AG08395 (cell line): ENCODE measurements at regions not wholly inside any gene's neighbourhood (a gene's known extent, or its start where the extent isn't known, plus 50 kb on each side); places are given as distances from the start of the nearest gene placed in this dataset.
"Not testable (repeated sequence)": the region's sequence is repeated elsewhere in the genome, so short reads cannot be mapped to it uniquely, and the experiment has no call there.

ENCODE experiments used
- DNase-seq: peaks from one replicate; pipeline ENCODE4 v3.0.0; 2012; ENCODE audit warnings: mixed read lengths, low spot score

- DNase-seq = no peak
Measured at GRCh38 chr13:89361909-89362308, 1690.7 kb downstream of the SLITRK5 start.

DNA sequence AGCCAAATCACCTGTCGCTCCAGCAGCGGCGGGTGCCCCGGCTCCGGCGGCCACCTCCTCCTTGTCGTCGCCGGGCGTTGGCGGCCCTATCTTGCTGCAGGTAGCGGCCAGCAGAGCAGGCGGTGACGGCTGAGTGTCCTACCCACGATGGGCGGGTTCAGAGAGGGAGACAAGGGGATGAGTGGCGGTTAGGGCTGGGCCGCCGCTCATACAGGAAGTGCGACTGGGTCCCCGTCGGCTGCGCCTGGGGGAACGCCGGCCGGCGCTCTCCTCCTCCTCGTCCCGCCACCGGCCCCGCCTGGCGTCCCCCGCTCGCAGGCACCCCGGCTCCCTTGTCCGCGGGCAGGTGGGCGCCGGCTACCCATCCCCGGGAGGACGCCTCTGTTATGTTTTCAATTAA is 1692.0 kb downstream of the SLITRK5 start:
- DNase-seq = no peak

DNA sequence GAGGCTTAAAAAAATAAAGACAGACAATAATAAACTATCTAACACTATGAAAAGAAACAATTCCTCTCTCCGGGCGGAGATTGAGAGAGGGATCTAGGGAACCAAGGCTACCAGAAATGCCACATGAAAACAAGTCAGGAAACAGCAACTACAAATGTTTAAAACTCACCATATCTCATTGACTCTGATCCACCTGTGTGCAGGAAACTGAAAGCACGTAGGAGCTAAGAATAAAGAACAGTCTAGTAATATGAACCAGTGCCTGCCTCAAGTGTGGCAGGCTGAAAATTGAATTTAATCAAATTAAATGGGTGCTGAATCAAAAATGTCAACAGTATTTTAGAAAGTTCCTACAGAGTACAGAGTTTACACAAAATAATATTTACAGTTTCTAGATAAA is 1701.0 kb downstream of the SLITRK5 start:
- DNase-seq = no peak

- peak; percentile 13 for DNase-seq
Measured at GRCh38 chr13:89375839-89376238, 1704.7 kb downstream of the SLITRK5 start.

DNA sequence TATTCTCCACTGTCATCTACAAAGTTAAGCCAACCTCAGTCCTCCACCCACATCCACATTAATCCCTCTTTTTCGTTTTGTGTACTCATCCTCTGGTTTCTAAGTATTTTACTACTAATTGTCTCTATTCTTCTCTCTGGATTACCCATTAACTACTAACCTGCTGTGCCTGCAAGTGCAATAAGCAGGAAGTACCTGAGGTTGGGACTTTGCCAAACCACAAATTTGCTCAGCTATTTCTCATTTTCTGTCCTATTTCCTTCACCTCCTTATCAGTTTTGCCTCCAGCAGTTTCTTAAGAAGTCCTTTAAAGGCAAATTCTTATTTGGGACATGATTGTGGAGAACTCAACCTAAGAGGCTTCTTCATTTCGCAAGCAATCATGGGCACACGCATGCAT is 1708.9 kb downstream of the SLITRK5 start:
- no peak for DNase-seq

DNA sequence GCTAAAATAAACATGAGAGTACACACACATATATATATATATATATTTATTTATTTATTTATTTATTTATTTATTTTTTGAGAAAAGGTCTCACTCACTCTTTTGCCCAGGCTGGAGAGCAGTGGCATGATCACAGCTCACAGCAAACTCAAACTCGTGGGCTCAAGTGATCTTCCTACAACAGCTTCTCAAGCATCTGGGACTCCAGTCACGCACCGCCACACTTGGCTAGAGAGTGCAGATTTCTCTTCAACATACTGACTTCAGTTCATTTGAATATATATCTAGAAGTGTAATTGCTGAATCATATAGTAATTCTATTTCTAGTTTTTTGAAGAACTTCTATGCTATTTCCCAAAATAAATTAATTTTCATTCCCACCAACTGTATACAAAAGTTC is 1711.8 kb downstream of the SLITRK5 start:
- no peak for DNase-seq

- no peak for DNase-seq
Measured at GRCh38 chr13:89383891-89384290, 1712.7 kb downstream of the SLITRK5 start.

- DNase-seq = peak; percentile 1
Measured at GRCh38 chr13:89393758-89394304, 1722.7 kb downstream of the SLITRK5 start.

GRCh38 chr13:89401264-89401675 is 1730.1 kb downstream of the SLITRK5 start:
- peak; percentile 30 for DNase-seq

DNA sequence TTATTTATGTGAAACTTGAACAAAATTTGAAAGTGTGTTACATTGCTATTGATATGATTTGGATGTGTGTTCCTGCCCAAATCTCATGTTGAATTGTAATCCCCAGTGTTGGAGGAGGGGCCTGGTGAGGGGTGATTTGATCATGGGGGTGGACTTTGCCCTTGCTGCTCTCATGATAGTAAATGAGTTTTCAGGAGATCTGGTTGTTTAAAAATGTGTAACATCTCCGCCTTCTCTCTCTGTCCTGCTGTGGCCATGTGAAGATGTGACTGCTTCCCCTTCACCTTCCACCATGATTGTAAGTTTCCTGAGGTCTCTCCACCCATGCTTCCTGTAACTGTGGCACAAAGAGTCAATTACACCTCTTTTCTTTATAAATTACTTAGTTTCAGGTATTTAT is 1731.0 kb downstream of the SLITRK5 start:
- no peak for DNase-seq

DNA sequence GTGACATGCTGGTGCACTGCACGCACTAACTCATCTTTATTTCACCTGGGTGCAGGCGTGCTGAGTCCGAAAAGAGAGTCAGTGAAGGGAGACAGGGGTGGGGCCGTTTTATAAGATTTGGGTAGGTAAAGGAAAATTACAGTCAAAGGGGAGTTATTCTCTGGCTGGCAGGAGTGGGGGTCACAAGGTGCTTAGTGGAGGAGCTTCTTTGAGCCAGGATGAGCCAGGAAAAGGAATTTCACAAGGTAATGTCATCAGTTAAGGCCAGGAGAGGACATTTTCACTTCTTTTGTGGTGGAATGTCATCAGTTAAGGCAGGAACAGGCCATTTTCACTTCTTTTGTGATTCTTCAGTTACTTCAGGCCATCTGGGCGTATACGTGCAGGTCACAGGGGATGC is 1734.9 kb downstream of the SLITRK5 start:
- DNase-seq = not testable (repeated sequence)

DNA sequence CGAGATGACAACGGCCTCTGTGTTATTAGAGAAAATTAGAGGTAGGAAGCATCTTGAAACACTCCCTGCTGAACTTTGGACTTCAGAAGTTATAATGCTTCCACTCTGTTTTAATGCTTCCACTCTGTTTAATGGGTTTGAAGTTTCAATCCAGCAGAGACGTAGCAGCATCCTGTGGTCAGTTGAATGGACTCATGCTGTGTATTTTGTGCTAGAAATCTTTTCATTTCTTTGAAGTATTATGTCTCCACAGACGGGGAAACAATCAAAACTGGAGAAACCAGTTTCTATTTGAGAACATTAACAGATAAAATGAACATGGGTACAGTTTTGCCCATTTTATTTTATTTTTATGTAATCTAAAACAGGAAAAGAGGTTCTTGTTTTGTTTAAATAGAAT is 1736.2 kb downstream of the SLITRK5 start:
- DNase-seq = no peak

- no peak for DNase-seq
Measured at GRCh38 chr13:89432997-89433396, 1761.8 kb downstream of the SLITRK5 start.

- peak; percentile 8 for DNase-seq
Measured at GRCh38 chr13:89434624-89435023, 1763.5 kb downstream of the SLITRK5 start.

GRCh38 chr13:89454681-89455080 is 1783.5 kb downstream of the SLITRK5 start:
- DNase-seq = no peak

- DNase-seq = no peak
Measured at GRCh38 chr13:89455225-89455624, 1784.1 kb downstream of the SLITRK5 start.

DNA sequence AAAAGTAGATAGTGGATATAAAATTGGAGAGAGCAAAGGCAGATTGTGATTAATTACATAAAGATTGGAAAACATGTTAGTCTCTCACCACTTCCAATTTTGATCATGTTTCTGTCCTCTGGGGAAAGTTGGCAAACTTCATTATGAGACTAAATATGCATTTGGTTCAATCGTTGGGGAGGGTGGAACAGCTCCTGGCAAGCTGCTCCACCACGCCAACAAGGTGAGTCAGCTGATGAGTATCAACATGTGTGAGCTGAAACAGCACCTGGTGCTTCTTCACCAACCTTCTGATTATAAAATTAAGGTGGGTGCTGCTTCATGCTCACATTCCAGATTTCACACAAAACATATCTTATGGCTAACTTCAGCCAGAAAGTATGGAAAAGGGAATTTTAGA is 1784.6 kb downstream of the SLITRK5 start:
- no peak for DNase-seq

DNA sequence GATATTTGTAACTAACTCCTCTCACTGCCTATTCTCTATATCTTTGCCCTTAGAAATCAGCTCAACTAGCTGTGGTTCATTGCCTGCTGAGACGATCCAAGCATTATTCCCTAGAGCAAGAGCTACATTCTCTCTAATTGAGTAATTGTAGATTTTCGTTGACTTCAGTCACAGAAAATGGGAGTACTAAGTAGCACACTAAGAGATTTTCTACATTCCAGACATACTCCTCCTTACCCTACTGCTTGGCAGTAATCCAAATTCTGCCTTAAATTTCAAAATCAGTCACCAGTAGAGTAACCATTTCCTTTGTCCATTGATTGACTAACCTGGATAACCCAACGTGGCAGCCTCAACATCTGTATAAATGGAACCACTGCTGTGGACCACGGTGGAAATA is 1786.8 kb downstream of the SLITRK5 start:
- peak; percentile 52 for DNase-seq

GRCh38 chr13:89458456-89458855 is 1787.3 kb downstream of the SLITRK5 start:
- DNase-seq = no peak

DNA sequence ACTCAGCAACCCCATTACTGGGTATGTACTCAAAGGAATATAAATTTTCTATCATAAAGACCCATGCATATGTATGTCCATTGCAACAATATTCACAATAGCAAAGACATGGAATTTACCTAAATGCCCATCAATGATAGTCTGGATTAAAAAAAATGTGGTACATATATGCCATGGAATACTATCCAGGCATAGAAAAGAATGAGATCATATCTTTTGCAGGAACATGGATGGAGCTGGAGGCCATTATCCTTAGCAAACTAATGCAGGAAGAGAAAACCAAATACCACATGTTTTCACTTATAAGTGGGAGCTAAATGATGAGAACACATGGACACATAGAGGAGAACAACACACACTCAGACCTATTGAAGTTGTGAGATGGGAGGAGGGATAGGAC is 1789.7 kb downstream of the SLITRK5 start:
- DNase-seq = not testable (repeated sequence)

DNA sequence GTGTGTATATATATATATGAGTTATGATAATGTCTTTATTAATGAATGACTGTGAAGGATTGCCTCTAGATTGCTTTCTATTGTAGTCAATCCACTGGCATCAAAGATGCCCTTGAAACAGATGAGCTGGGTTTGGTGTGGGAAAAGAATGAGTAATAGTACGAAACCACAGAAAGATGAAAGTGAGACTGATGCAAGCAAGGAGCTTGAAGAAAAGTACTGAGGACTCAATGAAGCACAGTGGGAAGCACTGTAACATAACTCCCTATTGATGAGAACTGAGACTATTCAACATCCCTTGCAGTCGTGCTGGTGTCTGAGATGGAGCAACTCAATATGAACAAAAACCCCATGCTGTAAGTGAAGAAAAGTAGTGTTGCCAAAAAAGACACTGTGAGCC is 1794.2 kb downstream of the SLITRK5 start:
- no peak for DNase-seq

GRCh38 chr13:89468081-89468480 is 1796.9 kb downstream of the SLITRK5 start:
- no peak for DNase-seq

GRCh38 chr13:89470901-89471300 is 1799.7 kb downstream of the SLITRK5 start:
- DNase-seq = no peak

- DNase-seq = no peak
Measured at GRCh38 chr13:89474432-89474831, 1803.3 kb downstream of the SLITRK5 start.

GRCh38 chr13:89486065-89486464 is 1814.9 kb downstream of the SLITRK5 start:
- DNase-seq = no peak
